HT1080 (cell line): ENCODE measurements at regions not wholly inside any gene's neighbourhood (a gene's known extent, or its start where the extent isn't known, plus 50 kb on each side); places are given as distances from the start of the nearest gene placed in this dataset.
"Not testable (repeated sequence)": the region's sequence is repeated elsewhere in the genome, so short reads cannot be mapped to it uniquely, and the experiment has no call there.

Experiments used
- DNase-seq: peaks from one replicate; pipeline ENCODE4 v3.0.0-alpha.2; 2015; ENCODE audit warnings: low read depth

DNA sequence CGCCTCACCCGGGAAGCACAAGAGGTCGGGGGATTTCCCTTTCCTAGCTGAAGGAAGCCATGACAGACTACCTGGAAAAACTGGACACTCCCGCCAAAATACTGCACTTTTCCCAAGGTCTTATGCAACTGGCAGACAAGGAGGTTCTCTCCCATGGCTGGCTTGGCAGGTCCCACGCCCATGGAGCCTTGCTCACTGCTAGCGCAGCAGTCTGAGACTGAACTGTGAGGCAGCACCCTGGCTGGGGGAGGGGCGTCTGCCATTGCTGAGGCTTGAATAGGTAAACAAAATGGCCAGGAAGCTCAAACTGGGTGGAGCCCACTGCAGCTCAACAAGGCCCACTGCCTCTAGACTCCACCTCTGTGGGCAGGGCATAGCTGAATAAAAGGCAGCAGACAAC is 92.1 kb downstream of the C4BPA start:
- DNase-seq = not testable (repeated sequence)

DNA sequence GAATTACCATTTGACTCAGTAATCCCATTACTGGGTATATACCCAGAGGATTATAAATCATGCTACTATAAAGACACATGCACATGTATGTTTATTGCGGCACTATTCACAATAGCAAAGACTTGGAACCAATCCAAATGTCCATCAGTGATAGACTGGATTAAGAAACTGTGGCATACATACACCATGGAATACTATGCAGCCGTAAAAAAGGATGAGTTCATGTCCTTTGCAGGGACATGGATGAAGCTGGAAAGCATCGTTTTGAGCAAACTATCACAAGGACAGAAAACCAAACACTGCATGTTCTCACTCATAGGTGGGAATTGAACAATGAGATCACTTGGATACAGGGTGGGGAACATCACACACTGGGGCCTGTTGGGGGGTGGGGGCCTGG is 97.5 kb downstream of the C4BPA start:
- DNase-seq = not testable (repeated sequence)

- DNase-seq = peak; percentile 24
Measured at GRCh38 chr1:207202480-207202879, 98.4 kb downstream of the C4BPA start.

DNA sequence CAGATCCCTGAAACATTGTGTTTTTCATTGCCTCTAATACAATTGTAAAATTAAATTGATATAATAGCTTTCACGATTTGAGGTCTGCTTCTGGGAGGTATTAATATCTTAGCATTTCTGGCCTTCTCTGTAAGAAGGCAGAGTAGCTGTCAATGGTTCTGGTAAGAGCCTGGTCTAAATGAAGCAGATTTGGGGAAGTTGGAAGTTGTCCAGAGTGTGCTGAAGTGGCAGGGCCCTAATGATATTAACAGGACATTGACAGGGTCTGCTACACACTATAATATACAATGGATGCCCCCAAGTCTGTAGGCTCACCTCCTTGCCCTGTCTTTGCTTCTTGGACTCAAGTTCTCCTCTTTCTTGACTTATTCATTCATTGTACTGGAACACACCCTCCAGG is 99.5 kb downstream of the C4BPA start:
- no peak for DNase-seq

- no peak for DNase-seq
Measured at GRCh38 chr1:207205614-207206061, 101.6 kb downstream of the C4BPA start.

GRCh38 chr1:207208691-207209090 is 104.7 kb downstream of the C4BPA start:
- not testable (repeated sequence) for DNase-seq

GRCh38 chr1:207214453-207214852 is 107.0 kb upstream of the CD55 start:
- no peak for DNase-seq

DNA sequence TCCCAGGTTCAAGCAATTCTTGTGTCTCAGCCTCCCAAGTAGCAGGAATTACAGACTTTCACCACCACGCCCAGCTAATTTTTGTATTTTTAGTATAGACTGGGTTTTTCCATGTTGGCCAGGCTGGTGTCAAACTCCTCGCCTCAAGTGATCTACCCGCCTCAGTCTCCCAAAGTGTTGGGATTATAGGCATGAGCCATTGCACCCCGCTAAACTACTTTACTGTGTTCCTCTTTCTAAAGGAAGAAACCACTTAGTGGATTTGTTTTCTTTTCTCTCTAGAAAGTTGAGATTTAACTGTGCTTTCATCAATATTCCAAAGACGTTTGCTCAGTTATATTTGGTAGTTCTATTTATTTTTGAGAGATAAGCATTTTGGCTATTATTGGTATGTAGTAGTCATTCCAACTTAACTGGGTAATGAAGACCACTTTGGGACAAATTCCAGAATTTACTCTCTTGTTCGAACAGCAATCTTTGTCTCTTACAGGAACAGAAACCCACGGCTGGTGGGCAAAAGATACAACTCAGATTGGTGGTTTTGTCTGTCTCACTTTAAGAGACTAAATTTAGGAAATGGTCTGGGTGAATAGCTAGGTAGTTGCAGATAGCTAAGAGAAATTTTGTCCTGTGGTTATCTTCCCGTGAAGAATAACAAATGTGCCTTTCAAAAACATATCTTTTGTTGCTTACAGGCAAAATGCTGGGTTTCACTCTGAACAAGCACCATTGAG is 103.5 kb upstream of the CD55 start:
- DNase-seq = no peak

DNA sequence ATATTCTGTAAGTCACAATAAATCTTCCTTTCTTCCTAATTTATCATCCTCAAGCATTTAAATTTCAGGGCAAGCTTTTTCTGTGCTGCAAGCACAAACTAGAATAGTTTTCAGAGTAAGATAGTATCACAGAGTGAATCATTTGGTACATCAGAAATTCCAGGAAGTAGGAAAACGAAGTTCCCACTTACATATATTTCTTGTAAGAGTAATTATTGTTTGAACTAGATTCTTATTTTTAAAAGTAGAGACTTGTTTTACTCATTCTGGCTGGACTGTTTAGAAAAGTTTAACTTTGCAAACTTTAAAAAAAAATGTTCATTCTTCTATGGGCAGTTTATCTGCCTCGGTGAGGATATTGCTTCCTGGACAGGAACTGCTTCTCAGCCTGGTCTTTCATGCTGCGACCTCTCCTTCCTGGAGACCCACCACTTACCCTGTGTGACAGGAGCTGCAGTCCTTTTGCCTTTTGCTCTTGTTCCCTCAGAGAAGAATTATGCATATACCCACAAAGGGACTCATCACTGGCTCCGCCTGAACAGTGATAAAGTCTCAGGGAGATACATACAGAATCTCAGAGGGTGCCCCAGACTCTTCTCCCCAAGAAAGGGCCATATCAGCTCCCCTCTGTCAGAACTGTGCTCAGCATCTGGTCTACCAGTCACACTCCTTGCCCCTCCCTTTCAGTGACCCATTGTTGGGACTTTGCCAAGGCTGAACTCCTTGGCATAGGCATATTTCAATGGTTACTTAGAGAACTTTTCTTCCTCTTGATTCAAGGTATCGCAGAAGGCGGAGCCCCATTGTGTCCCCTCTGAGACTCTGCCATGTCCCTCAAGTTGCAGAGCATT is 102.7 kb upstream of the CD55 start:
- no peak for DNase-seq

GRCh38 chr1:207219979-207220889 is 101.2 kb upstream of the CD55 start:
- no peak for DNase-seq

- DNase-seq = peak; percentile 80
Measured at GRCh38 chr1:207221934-207222351, 99.5 kb upstream of the CD55 start.

DNA sequence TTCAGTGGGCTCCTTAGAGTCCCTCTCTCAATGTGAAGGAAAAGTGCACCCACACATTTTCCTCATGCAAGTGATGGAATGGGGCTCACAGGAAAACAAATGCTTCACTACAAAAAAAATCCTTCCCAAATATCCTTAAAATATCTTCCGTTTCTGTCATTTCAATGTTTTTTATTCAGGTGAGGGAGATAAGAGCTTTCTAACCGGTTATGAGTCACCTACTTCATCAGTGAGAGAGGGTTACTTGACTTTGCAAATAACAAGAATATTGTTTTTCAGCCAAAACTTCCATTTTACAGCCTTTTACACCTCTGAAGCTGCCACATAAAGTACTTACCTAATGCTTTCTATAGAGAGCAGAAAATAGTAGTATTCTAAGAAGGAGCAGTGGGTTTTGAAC is 98.3 kb upstream of the CD55 start:
- peak; percentile 40 for DNase-seq

DNA sequence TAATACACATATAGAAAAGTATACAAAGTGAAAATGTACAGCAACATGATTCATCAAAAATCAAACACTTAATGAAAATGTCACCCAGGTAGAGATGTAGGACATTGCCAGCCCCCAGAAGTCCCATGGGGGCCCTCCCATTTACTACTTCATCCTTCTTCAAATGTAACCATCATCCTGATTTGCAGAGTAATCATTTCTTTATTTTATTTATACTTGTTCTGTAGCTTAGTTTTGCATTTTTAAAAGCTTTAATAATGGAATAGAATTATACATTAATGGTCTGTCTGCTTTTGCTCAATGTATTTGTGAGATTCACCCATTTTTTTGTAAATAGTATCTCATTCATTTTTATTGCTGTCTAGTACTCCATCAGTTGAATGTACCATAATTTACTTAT is 96.8 kb upstream of the CD55 start:
- no peak for DNase-seq

- DNase-seq = no peak
Measured at GRCh38 chr1:207227131-207227630, 94.3 kb upstream of the CD55 start.

GRCh38 chr1:207228987-207229386 is 92.5 kb upstream of the CD55 start:
- DNase-seq = no peak

DNA sequence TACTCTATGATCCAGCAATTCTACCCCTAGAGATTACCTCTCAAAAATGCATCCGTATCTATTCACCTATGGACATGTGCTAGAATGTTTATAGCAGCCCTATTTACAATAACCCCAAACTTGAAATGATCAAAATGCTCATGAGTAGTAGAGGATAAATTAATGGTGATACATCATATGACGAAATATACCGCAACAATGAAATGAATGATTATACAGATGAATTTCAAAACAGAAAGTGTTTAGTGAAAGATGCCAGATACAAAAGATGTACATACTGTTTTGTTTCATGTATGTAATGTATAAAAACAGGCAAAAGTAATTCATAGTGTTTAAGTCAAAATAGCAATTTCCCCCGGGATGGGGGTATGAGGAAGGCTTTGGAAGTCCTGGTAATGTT is 91.0 kb upstream of the CD55 start:
- DNase-seq = no peak

DNA sequence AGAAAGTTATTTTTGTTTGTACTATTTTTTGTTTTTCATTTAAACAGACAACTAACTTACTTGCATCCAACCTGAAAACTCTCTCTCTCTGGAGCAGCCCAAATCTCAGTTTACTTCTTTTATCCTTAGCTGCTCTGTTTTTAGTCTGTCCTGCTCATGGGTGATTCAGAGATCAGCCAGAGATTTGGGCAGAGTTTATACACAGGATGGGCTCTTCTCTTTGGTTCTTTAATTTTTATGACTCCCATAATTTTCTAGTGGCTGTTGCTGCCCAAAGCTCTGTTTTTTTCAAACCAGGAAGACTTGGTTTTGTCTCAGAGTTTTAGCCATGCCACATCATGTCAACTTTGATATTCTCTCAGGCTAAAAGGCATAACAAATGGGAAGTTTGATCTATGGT is 86.8 kb upstream of the CD55 start:
- no peak for DNase-seq

GRCh38 chr1:207239874-207240273 is 81.6 kb upstream of the CD55 start:
- DNase-seq = no peak

DNA sequence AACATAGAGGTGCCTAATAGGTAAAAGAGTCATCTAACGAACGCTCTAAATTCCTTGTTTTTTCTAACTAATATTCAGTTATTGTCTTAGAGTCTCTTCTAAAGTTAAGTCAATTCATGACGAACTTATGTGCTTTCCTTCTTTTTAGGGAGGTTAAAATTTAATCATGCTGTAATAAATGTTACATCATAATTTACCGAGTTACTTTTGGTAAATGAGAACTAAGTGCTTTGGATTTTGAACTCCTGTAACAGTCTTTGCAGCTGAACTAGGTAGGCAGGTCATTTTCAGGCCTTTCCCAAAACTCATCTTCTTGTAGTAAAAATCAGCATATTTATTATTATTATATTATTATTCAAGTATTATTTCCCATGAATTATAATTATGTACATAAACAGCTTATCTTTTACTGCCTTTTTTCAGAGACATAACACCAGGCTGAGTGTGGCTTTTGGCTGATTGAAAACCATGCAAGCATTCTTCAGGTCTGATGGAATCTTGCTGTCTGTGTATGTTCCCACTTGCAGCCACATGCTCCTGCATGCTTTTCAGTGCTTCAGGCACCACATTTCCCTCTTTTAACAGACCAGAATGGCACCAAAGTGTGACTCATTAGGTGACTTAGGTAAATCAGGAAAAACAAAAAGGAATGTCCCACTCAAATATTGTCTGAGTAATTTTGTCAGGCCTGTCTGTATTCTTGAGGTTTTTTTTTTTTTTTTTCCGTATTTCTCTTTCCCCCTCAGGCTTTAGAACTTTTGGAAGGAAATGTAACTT is 81.0 kb upstream of the CD55 start:
- DNase-seq = peak; percentile 55

DNA sequence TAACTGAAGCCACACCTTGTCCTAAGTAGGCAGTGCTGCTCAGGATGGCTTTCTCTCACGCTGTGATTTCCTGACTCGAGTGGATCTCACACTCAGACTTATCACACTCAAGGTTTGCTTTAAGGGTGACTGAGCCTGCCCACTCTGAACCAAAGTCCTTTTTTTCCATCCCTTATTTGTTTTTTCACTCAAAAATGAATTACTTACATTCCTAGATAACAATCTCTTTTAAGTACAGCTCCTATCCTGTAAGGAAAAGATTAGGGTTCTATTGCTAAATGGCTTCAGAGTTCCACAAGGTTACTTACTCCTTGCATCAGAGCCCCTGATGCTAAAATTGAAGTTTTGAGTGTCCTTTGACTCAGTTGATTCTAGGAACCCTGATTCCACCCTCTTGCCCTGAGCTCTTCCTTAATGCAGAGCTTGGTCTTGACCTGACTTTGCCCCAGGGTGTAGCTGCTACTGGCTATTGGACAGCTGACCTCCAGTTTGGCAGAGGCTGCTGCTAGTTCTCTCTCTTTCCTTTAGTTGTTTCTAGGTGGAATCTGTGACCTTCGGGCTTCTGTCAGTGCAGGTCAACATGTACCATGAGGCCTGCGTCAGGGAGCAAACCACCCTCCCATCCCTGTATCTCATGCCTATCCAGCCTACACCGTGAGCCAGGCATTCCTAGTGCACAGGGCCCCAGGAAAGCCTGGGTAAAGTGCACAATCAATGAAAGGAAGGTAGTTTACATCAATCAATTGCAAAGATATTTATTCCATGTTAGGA is 80.1 kb upstream of the CD55 start:
- no peak for DNase-seq
